DMS153 treated with DMSO at 0.1 percent for 48 hours (cell line): ENCODE measurements at regions not wholly inside any gene's neighbourhood (a gene's known extent, or its start where the extent isn't known, plus 50 kb on each side); places are given as distances from the start of the nearest gene placed in this dataset.
"Not testable (repeated sequence)": the region's sequence is repeated elsewhere in the genome, so short reads cannot be mapped to it uniquely, and the experiment has no call there.

Source experiments
- DNase-seq: peaks from one replicate; lab custom pipeline; 2025; ENCODE audit not compliant: unreplicated experiment; lab: John Stamatoyannopoulos, UW

DNA sequence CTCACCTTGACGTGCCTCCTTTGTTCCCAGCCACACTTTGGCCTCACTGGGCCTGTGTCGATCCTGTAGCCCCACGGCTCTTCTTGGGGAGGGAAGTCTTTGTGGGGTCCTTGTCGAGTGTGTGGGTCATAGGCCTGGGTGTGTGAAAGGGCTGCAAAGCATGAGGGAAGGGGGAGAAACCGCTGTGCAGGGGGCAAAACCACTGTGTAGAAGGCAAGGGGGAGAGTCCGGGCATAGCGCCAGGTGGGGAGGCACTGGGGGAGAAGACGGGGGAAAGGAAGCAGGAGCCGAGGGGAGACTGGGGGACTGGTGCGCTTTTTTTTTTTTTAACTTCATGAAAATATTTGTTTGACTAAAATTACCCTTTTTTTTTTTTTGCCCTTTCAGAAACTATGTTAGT lies 65.1 kb upstream of the RASD2 start:
- no peak for DNase-seq

DNA sequence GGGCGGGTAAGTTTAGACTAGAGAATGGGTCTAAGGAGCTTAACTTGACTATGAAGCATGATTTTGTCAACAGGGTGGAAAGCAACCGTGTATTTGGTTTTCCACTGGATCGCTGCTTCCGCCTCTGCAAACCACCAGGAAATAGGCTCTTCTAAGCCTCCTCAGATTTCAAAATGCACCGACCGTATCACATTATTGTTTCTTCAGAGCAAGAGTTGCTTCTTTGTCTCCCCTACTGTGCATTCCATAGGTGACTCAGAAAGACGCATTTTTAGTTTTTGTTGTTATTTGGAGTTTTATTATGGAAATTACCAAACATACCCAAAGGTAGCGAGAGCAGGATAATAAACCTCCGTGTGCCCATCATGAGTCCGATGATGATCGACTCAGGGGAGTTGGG lies 64.3 kb upstream of the RASD2 start:
- no peak for DNase-seq

DNA sequence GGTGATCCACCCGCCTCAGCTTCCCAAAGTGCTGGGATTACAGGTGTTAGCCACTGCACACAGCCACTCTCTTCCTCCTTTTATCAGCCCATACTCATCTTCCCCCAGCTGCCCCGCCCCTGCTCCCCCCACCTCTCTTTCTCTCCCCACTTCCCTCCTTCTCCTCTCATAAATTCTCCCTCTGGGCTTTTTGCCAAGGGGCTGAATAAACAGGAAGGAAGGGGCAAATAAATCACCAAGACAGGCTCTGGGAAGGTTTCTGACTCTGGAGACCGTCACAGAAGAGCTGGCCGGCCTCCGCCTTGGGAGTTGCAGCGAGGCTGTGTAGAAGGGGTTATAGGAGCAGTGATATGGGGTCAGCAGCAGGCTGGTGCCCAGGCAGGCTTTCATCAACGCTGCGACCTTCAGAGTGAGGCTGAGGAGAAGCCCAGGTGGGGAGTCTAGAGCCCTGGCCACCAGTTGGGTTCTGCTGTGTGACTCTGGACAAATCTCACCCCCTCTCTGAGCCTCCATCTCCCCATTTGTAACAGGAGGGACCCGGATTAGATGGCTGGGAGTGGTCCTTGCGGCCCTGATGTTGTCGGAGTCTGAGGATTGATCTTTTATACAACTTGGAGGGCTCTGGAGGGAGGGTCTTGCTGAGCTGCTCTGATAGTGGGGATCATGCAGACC lies 62.6 kb upstream of the RASD2 start:
- peak; percentile 87 for DNase-seq

DNA sequence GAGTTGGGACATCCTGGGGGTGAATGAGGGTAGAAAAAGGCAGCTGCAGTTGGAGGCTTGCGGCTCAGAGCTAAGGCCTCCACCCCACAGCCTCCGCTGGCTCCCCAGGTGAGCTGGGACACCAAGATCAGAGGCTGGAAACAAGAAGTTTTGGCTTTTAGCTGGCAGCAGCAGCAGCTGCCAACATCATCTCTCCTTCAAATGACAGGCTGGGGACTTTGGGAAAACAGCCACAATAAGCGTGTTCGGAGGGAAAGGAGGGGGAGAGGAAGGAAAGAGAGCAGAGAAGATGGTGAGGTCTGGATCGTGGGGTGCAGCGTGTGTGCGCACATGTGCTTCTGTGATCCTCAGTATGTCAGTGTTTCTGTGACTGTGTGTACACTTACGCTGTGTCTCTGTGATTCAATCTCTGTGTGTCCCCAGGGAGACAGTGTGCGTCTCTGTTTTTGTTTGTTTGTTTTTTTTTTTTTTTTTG lies 62.0 kb upstream of the RASD2 start:
- DNase-seq = no peak

DNA sequence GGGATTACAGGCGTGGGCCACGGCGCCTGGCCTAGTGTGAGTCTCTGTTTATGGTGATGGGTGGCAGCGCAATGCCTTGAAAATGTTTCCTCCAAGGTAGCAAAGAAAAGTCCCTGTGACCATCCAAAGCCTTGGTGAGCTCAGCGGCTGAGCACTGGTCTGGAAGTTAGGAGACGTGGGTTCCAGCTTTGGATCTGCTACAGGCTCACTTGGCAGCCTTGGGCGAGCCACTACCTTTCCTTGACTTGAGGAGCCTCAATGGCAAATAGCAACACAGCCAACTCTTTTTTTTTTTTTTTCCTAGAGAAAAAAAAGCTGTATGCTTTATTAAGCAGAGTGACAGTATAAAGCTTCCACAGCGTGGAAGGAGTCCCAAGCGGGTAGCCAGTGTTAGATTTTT lies 61.3 kb upstream of the RASD2 start:
- no peak for DNase-seq

DNA sequence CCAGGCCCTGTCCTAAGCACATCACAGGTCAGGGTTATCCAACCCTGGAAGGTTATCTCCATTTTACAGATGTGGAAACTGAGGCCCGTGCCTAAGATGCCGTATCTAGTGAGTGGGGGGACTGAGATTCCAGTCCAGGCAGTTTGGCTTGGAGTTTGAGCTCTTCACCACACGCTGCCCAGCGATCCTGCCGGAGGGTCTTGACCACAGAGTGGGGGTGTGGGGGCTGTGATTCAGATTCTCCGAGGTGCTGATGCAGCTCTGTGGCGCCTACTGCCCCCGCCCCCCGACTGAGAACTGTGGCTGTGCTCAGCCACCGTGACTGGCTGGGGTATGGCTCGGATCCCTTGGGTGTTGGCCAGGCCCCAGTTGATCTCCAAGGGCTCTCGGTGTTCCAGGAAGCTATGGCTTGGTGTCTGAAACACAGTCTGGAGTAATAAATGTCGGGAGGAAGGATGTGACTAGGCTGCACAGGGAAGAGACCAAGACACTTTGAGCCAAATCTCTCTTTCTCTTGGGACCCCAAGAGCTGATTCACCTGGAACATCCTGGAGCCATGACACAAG lies 60.6 kb upstream of the RASD2 start:
- DNase-seq = no peak

DNA sequence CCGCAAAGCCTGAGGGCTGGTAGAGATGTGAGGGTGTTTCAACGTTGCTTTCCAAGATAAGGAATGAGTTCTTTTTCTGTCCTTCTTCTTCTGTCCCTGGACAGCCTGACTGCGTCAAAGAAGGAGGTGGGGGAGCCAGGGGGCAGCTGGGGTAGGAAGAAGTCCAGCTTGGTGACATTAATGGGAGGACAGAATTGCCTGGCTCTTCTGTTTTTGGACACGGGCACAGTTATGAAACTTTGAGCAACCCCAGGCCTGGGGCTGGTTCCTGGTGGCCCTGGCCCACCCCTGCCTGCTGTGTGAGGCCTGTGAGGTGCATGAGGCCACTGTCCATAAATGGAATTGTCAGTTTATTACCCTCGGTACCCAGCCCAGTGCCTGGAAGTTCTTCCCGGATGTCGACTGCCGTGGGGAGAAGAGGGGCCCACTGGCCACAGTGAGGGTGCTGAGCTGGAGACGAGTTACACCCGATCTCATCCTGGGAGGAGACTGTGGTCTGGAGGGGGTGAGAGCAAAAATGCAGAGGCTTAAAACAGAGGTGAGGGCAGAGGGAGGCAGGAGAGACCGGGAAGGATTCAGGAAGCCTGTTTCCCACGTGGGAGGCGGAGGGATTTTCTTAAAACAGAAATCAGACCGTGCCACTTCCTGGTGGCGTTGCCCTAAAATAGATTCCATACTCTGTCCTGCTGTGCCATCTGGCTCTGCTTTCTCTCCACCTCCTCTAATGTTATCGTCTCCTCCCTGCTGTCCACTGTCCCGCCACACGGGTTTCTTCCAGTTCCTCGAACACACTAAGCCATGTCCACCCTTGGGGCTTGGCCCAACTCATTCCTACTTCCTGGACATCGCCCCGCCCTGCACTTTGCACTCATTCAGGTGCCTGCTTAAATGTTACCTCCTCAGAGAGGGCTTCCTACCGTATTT lies 59.7 kb upstream of the RASD2 start:
- DNase-seq = no peak

DNA sequence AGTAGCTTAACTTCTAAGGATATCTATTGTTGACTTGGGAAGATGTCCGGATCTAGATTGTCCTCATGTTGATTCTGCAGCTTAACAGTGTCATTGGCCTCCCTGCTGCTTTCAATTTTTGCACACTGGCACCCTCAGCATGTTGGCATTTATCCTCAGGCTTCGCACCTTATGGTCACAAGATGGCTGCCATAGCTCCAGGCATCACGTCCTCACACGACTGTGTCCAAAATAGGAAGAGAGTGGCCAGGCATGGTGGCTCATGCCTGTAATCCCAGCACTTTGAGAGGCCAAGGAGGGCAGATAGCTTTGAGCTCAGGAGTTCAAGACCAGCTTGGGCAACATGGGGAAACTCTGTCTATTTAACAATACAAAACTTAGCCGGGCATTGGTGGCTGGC lies 58.3 kb upstream of the RASD2 start:
- DNase-seq = no peak

DNA sequence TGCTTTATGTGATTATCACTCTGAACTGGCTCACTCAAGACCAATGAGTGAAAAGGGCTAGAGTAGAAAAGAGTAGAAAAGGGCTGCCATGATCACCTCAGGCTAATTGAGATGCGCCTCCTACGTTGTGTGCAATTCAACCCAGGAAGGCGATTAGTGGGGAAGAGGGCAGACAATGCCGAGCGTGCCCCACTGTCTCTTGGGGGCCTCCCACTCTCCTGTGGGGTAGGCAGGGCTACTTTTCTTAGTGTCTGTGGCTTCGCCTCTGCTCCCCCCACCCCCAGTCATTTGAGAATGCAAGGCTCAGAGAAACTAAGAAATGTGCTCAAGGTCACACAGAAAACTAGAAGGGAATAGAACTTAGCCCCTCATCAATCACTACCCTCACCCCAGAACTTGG lies 57.7 kb upstream of the RASD2 start:
- DNase-seq = no peak

DNA sequence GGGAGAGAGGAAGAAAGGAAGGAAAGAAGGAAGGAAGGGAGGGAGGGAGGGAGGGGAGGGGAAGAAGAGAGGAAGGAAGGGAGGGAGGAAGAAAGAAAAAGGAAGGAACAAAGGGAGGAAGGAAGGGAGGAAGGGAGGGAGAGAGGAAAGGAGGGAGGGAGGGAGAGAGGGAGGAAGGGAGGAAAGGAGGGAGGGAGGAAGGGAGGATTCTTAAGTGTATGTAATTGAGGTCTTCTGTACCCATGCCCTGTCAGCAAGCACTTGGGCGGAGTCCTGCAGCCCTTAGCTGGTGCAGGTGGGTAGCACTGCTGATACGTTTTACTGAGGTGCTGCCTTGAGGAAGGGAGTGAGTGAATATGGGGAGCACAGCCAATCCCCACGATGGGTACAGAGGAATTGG lies 56.9 kb upstream of the RASD2 start:
- DNase-seq = no peak

DNA sequence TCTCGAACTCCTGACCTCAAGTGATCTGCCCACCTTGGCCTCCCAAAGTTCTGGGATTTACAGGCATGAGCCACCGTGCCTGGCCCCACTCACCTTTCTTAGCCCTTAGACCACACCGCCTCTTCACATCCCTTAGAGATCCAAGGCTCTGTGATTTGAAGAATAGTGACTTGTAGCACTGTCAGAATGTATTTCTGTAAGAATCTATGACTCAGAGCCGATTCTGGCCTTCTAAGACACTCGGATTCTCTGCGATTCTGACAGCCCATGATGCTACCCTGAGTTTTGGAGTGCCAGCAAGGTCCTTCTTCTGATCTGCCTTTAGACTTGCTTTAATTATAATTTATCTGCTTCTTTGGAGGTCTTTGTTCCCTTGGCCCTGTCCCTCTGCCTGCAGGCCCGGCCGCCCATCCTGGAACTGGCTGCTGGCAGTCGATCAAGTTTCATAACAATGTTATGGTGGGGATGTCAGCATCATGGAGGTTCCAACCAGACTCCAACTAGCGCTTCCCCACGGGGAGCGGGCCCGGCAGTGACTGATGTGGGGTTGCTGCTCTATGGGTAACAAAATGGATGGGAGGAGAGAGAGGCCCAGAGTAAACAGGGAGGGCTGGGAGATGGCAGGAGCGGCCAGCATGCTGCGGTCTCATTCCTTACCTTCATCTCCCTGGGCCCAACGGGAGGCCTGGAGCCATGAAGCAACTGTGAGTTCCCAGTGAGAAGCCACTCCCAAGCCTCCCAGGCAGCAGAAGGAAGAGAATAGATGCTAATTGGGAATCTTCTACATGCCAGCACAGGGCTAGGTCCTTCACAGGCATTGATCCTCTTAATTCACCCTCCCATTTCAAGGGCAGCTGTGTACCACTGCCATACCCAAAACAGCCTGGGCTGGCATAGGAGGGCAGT lies 55.7 kb upstream of the RASD2 start:
- DNase-seq = no peak

DNA sequence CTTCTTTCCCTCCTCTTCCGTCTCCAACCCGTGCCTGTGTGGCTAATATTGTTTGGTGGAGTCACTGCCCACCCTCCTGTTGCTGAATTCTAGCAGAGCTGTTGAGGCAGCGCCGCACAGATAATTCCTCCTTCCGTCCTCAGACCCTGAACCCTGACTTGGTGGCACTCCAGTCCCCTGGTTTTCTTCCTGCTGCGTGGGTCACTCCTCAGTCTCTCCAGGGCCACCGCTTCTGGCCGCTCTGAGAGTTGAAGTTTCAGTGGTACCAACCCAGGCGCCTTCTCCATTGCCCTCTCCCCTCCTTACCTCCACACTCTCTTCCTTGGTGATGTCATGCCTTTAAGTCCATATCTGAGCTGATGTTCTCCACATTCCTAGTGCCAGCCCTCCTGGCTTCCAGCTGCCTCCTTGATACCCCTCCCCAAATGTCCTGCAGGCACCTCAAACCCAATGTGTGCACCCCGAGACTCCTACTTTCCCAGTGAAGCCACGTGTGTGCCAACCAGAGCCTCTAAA lies 54.5 kb upstream of the RASD2 start:
- no peak for DNase-seq

DNA sequence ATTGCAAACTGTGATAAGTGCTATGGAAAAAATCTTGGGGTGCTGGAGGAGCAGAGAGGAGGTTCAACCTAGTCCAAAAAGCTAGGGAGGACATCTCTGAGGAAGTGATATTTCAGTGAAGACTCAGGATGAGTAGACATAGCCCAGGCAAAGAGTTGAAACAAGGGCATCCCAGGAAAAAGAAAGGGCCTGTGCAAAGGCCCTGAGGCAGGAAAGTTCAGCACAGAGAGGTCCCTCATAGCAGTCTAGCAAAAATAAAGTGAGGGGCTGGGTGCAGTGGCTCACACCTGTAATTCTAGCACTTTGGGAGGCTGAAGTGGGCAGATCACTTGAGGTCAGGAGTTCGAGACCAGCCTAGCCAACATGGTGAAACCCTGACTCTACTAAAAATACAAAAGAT lies 53.0 kb upstream of the RASD2 start:
- DNase-seq = not testable (repeated sequence)

DNA sequence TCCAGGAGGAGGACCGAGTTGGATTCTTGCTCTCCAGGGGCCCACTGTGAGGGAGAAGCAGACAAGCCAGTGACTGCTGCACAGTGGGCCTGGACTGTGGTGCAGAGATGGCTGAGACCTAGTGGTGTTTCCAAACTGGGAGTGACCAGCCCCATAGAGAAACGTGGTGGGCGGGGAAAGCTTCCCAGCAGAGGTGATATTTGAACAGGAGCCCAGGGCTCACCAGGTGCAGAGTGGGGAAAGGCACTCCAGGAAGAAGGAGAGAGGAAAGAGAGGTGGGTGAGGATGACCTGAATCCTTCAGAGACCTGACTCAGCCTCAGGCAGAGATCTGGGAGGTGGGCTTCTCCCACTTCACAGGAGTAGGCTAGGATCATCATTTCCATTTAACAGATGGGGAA lies 52.1 kb upstream of the RASD2 start:
- peak; percentile 52 for DNase-seq

DNA sequence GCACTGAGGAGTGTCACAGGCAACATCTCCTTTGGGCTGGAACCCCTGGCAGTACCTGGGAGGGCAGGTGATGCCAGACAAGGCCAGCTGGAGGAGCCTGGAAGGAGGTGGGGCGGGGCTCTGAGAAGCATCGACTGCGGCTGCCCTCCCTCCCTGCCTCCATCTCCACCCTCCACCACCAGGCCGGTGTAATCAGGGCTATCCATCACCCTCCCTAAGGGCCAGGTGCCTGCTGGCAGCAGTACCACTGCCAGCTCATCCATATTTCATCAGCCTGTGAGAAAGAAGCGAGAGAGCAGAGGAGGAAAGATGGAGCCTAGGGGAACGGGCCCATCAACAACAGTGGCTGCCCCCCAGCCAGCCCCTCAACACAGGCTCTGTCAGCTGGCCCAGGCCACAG lies 51.4 kb upstream of the RASD2 start:
- DNase-seq = peak; percentile 85
